ENCODE measurements at regions not wholly inside any gene's neighbourhood (a gene's known extent, or its start where the extent isn't known, plus 50 kb on each side); places are given as distances from the start of the nearest gene placed in this dataset.

DNA sequence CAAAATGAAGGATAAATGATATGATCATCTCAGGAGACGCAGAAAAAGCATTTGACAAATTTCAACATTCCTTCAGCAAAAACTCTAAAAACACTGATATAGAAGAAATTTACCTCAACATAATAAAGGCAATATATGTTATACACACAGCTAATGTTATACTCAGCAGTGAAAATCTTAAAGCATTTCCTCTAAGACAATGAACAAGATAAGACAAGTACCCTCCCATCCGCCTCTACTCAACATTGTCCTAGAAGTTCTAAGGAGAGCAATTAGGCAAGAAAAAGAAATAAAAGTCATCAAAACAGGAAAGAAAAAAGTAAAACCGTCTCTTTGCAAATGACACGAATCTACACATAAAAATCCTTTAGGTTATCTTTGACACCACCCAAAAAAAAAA is 1432.8 kb downstream of the CDH11 start:
- TF ChIP-seq POLR2A (IDR thresholded peaks at IDR 0.05; ENCODE audit: low read depth, low read length) = no peak
- TF ChIP-seq, protein P1, sequence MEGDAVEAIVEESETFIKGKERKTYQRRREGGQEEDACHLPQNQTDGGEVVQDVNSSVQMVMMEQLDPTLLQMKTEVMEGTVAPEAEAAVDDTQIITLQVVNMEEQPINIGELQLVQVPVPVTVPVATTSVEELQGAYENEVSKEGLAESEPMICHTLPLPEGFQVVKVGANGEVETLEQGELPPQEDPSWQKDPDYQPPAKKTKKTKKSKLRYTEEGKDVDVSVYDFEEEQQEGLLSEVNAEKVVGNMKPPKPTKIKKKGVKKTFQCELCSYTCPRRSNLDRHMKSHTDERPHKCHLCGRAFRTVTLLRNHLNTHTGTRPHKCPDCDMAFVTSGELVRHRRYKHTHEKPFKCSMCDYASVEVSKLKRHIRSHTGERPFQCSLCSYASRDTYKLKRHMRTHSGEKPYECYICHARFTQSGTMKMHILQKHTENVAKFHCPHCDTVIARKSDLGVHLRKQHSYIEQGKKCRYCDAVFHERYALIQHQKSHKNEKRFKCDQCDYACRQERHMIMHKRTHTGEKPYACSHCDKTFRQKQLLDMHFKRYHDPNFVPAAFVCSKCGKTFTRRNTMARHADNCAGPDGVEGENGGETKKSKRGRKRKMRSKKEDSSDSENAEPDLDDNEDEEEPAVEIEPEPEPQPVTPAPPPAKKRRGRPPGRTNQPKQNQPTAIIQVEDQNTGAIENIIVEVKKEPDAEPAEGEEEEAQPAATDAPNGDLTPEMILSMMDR (IDR thresholded peaks at IDR 0.05 in 2 of 3, conservative IDR thresholded peaks at IDR 0.05 in 1 of 3; ENCODE audit: control insufficient read depth in 2 of 3, extremely low read depth in 1 of 3, insufficient read depth in 1 of 3, low read depth in 3 of 3, low read length in 3 of 3) = no peak
- TF ChIP-seq POLR2AphosphoS5 (IDR thresholded peaks at IDR 0.05; ENCODE audit: low read length) = no peak
- TF ChIP-seq, protein P2, sequence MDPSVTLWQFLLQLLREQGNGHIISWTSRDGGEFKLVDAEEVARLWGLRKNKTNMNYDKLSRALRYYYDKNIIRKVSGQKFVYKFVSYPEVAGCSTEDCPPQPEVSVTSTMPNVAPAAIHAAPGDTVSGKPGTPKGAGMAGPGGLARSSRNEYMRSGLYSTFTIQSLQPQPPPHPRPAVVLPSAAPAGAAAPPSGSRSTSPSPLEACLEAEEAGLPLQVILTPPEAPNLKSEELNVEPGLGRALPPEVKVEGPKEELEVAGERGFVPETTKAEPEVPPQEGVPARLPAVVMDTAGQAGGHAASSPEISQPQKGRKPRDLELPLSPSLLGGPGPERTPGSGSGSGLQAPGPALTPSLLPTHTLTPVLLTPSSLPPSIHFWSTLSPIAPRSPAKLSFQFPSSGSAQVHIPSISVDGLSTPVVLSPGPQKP (IDR thresholded peaks at IDR 0.05; ENCODE audit: low read depth, low read length) = no peak
- TF ChIP-seq SIX5 (IDR thresholded peaks at IDR 0.05; ENCODE audit: low read depth, low read length, severe bottlenecking) = no peak
- TF ChIP-seq, protein P3, sequence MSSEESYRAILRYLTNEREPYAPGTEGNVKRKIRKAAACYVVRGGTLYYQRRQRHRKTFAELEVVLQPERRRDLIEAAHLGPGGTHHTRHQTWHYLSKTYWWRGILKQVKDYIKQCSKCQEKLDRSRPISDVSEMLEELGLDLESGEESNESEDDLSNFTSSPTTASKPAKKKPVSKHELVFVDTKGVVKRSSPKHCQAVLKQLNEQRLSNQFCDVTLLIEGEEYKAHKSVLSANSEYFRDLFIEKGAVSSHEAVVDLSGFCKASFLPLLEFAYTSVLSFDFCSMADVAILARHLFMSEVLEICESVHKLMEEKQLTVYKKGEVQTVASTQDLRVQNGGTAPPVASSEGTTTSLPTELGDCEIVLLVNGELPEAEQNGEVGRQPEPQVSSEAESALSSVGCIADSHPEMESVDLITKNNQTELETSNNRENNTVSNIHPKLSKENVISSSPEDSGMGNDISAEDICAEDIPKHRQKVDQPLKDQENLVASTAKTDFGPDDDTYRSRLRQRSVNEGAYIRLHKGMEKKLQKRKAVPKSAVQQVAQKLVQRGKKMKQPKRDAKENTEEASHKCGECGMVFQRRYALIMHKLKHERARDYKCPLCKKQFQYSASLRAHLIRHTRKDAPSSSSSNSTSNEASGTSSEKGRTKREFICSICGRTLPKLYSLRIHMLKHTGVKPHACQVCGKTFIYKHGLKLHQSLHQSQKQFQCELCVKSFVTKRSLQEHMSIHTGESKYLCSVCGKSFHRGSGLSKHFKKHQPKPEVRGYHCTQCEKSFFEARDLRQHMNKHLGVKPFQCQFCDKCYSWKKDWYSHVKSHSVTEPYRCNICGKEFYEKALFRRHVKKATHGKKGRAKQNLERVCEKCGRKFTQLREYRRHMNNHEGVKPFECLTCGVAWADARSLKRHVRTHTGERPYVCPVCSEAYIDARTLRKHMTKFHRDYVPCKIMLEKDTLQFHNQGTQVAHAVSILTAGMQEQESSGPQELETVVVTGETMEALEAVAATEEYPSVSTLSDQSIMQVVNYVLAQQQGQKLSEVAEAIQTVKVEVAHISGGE (CRISPR knock-in tag; IDR thresholded peaks at IDR 0.05) = no peak
- TF ChIP-seq FOXM1 (IDR thresholded peaks at IDR 0.05; ENCODE audit: low read depth, low read length) = no peak
- TF ChIP-seq SMAD5 (IDR thresholded peaks at IDR 0.05; ENCODE audit: low read depth) = no peak
- TF ChIP-seq EP300 (IDR thresholded peaks at IDR 0.05; ENCODE audit: borderline replicate concordance in 1 of 2, control insufficient read depth in 1 of 2, low read depth in 2 of 2, low read length in 2 of 2) = no peak
